ENCODE measurements at regions not wholly inside any gene's neighbourhood (a gene's known extent, or its start where the extent isn't known, plus 50 kb on each side); places are given as distances from the start of the nearest gene placed in this dataset.

GRCh38 chr12:5308996-5309395 is 122.9 kb upstream of the NTF3 start:
- TF ChIP-seq, protein P1, sequence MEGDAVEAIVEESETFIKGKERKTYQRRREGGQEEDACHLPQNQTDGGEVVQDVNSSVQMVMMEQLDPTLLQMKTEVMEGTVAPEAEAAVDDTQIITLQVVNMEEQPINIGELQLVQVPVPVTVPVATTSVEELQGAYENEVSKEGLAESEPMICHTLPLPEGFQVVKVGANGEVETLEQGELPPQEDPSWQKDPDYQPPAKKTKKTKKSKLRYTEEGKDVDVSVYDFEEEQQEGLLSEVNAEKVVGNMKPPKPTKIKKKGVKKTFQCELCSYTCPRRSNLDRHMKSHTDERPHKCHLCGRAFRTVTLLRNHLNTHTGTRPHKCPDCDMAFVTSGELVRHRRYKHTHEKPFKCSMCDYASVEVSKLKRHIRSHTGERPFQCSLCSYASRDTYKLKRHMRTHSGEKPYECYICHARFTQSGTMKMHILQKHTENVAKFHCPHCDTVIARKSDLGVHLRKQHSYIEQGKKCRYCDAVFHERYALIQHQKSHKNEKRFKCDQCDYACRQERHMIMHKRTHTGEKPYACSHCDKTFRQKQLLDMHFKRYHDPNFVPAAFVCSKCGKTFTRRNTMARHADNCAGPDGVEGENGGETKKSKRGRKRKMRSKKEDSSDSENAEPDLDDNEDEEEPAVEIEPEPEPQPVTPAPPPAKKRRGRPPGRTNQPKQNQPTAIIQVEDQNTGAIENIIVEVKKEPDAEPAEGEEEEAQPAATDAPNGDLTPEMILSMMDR (IDR thresholded peaks at IDR 0.05; ENCODE audit: insufficient read depth, low read length, poor library complexity, severe bottlenecking), result no peak
- H3K27me3 ChIP-seq (replicated peaks; ENCODE audit: control insufficient read depth, insufficient read depth, low read length), result no peaks in the 10 kb centered on the region
- no peak for DNase-seq (ENCODE audit: extremely low read depth, insufficient read length)
- H3K36me3 ChIP-seq (ENCODE audit: control insufficient read depth, insufficient read depth, low read length), result no peaks in the 10 kb centered on the region
- no peak overlapping the region for H3K4me3 ChIP-seq (replicated peaks; ENCODE audit: low read depth, low read length)

GRCh38 chr12:5309654-5310053 is 122.3 kb upstream of the NTF3 start:
- TF ChIP-seq, protein P1 (IDR thresholded peaks at IDR 0.05; ENCODE audit: insufficient read depth, low read length, poor library complexity, severe bottlenecking), result no peak
- Histone ChIP-seq H3K27me3 (replicated peaks; ENCODE audit: control insufficient read depth, insufficient read depth, low read length) (no peaks in the 10 kb centered on the region), H3K4me3 (replicated peaks; ENCODE audit: low read depth, low read length) (no peak overlapping the region), H3K36me3 (ENCODE audit: control insufficient read depth, insufficient read depth, low read length) (no peaks in the 10 kb centered on the region)
- DNase-seq (ENCODE audit: extremely low read depth, insufficient read length), result no peak

- DNase-seq (ENCODE audit: extremely low read depth, insufficient read length), result no peak
- no peaks in the 10 kb centered on the region for H3K27me3 ChIP-seq (replicated peaks; ENCODE audit: control insufficient read depth, insufficient read depth, low read length)
- no peaks in the 10 kb centered on the region for H3K36me3 ChIP-seq (ENCODE audit: control insufficient read depth, insufficient read depth, low read length)
- TF ChIP-seq, protein P1 (IDR thresholded peaks at IDR 0.05; ENCODE audit: insufficient read depth, low read length, poor library complexity, severe bottlenecking), result no peak
- no peak overlapping the region for H3K4me3 ChIP-seq (replicated peaks; ENCODE audit: low read depth, low read length)
Observed at GRCh38 chr12:5310151-5310550, 121.8 kb upstream of the NTF3 start.

GRCh38 chr12:5317556-5317955 is 114.4 kb upstream of the NTF3 start:
- H3K27me3 ChIP-seq (replicated peaks; ENCODE audit: control insufficient read depth, insufficient read depth, low read length), result no peaks in the 10 kb centered on the region
- DNase-seq (ENCODE audit: extremely low read depth, insufficient read length), result no peak

GRCh38 chr12:5318874-5319273 is 113.0 kb upstream of the NTF3 start:
- DNase-seq (ENCODE audit: extremely low read depth, insufficient read length), result no peak
- Histone ChIP-seq H3K27me3 (replicated peaks; ENCODE audit: control insufficient read depth, insufficient read depth, low read length) (no peaks in the 10 kb centered on the region), H3K36me3 (ENCODE audit: control insufficient read depth, insufficient read depth, low read length) (no peaks in the 10 kb centered on the region), H3K4me3 (replicated peaks; ENCODE audit: low read depth, low read length) (no peak overlapping the region)
- TF ChIP-seq, protein P1 (IDR thresholded peaks at IDR 0.05; ENCODE audit: insufficient read depth, low read length, poor library complexity, severe bottlenecking), result no peak

More at GRCh38 chr12:5317556-5317955, 114.4 kb upstream of the NTF3 start:
- Histone ChIP-seq H3K4me3 (replicated peaks; ENCODE audit: low read depth, low read length) (no peak overlapping the region), H3K36me3 (ENCODE audit: control insufficient read depth, insufficient read depth, low read length) (no peaks in the 10 kb centered on the region)
- TF ChIP-seq, protein P1 (IDR thresholded peaks at IDR 0.05; ENCODE audit: insufficient read depth, low read length, poor library complexity, severe bottlenecking), result no peak

All from GM06990 (cell line).